Calu3 (cell line): ENCODE measurements at regions not wholly inside any gene's neighbourhood (a gene's known extent, or its start where the extent isn't known, plus 50 kb on each side); places are given as distances from the start of the nearest gene placed in this dataset.

Experiments
- BruUV-seq: library from RNA; stranded (reverse); fragments of 400-500 nt; replicated peaks from 2 replicates; lab custom pipeline; 2021; lab: Mats Ljungman, UMichigan
- CTCF ChIA-PET: fragments of 300-600 bp; sonication (Branson Sonifier 250); formaldehyde crosslinking; loops from one replicate; lab custom pipeline; 2022; ENCODE audit warnings: antibody characterized with exemption; lab: Charles Lee
- DNase-seq: peaks from one replicate; pipeline ENCODE4 v3.0.0; 2022
- H3K27ac Mint-ChIP-seq: one replicate; pipeline ENCODE4 v1.8.0; 2022; ENCODE audit warnings: mixed read lengths; ENCODE audit not compliant: unreplicated experiment
- H3K27me3 Mint-ChIP-seq: one replicate; pipeline ENCODE4 v1.8.0; 2022; ENCODE audit warnings: mixed read lengths; ENCODE audit not compliant: unreplicated experiment
- H3K36me3 Mint-ChIP-seq: one replicate; pipeline ENCODE4 v1.8.0; 2022; ENCODE audit warnings: mild to moderate bottlenecking, moderate library complexity, mixed read lengths; ENCODE audit not compliant: insufficient read depth, unreplicated experiment
- H3K4me1 Mint-ChIP-seq: one replicate; pipeline ENCODE4 v1.8.0; 2022; ENCODE audit warnings: mild to moderate bottlenecking, low read depth, mixed read lengths; ENCODE audit not compliant: unreplicated experiment
- H3K4me3 Mint-ChIP-seq: one replicate; pipeline ENCODE4 v1.8.0; 2022; ENCODE audit warnings: mild to moderate bottlenecking, low read depth, moderate library complexity, mixed read lengths; ENCODE audit not compliant: unreplicated experiment
- H3K9me3 Mint-ChIP-seq: one replicate; pipeline ENCODE4 v1.8.0; 2022; ENCODE audit warnings: low read depth, mixed read lengths; ENCODE audit not compliant: unreplicated experiment
- CTCF ChIP-seq: fragments of 200-600 bp; IDR thresholded peaks from one replicate; pipeline ENCODE4 v1.8.0; 2022; ENCODE audit warnings: antibody characterized with exemption; ENCODE audit not compliant: unreplicated experiment
- intact Hi-C: fragments of 100-400 bp; cut with micrococcal nuclease; formaldehyde crosslinking; loops from one replicate; pipeline ENCODE4 v1.10.0; 2022; ENCODE audit not compliant: unreplicated experiment

GRCh38 chr20:60446267-60447111 lies 488.3 kb downstream of the CDH26 start:
- H3K27me3 Mint-ChIP-seq, result no peaks in the 10 kb centered on the region
- H3K9me3 Mint-ChIP-seq, result peaks cover 13% of the 10 kb centered on the region
- H3K4me3 Mint-ChIP-seq, result no peak overlapping the region
- CTCF ChIA-PET, result no interaction called here
- no peak overlapping the region for H3K27ac Mint-ChIP-seq
- intact Hi-C loops, result no loop called here
- TF ChIP-seq CTCF, result no peak
- H3K36me3 Mint-ChIP-seq, result no peaks in the 10 kb centered on the region
- H3K4me1 Mint-ChIP-seq, result no peaks in the 10 kb centered on the region
- DNase-seq, result no peak
- no TSS peak for BruUV-seq

GRCh38 chr20:60447703-60448102 lies 489.5 kb downstream of the CDH26 start:
- no peaks in the 10 kb centered on the region for H3K4me1 Mint-ChIP-seq
- H3K36me3 Mint-ChIP-seq, result no peaks in the 10 kb centered on the region
- H3K27ac Mint-ChIP-seq, result no peak overlapping the region
- no TSS peak for BruUV-seq
- TF ChIP-seq CTCF, result no peak
- no peak for DNase-seq
- intact Hi-C loops, result no loop called here
- H3K4me3 Mint-ChIP-seq, result no peak overlapping the region
- CTCF ChIA-PET, result no interaction called here
- no peaks in the 10 kb centered on the region for H3K27me3 Mint-ChIP-seq
- peaks cover 16% of the 10 kb centered on the region for H3K9me3 Mint-ChIP-seq

DNA sequence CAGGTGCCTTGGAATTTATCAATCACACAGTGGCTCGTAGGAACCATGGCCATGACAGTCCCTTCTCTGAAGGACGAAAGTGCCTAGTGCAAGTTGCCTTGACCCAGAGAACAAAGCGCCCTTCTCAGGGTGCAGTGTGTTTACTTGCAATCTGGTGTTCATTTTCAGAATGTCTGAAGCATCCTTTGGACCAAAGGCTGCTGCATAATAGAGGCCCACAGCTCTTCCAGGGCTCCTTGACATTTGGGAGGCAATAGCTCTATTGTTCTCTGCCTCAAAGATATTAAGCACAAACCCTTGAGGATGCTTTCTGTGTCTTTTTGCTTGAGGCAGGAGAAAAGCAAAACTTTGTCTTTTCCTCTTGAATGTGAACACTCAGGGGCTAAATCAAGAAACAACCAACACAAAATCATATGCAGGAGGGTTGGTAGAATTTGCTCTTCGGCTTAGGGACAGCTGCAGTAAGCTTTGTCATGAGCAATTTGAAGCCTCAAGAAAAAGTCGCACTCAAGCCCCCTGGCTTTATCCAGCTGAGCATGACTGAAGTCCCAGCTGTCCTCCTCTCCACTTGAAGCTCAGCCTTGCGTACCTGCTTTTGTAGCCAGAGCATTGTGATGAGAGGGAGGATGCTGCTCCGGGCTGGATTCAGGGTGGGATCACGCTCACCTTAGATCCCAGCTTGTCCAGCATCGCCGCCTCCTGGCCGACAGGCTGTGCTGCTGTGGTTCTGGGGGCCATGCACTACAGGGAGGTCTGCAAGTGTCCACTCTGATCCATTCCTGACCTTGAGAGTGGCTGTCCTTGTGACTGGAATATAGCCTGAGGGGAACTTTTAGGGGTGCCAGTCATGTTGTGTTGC lies 495.4 kb downstream of the CDH26 start:
- TF ChIP-seq CTCF, result no peak
- no peak for DNase-seq
- intact Hi-C loops, result no loop called here
- Mint-ChIP-seq H3K36me3 (no peaks in the 10 kb centered on the region), H3K4me1 (no peaks in the 10 kb centered on the region), H3K27ac (no peak overlapping the region), H3K4me3 (no peak overlapping the region), H3K27me3 (no peaks in the 10 kb centered on the region), H3K9me3 (peaks cover 15% of the 10 kb centered on the region)
- BruUV-seq, result no TSS peak
- CTCF ChIA-PET, result no interaction called here

DNA sequence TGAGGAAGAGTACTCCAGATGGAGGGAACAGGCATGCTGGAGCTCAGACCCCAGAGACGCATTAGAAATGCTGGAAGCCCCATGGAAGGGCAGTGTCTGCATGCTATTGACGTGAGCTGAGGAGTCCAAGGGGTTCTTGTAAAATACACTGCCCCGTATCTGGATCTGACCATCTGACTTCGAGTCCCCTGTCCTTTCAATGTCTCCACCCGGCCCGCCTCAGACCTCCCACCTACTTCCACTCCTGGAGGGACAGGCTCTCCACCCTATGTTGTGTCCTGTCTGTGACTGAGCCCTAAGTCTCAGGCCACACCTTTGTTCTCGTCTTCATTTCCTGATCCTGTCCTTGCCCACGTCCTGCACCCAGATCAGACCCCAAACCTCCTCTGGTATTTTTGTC lies 496.3 kb downstream of the CDH26 start:
- CTCF ChIA-PET, result no interaction called here
- H3K4me1 Mint-ChIP-seq, result no peaks in the 10 kb centered on the region
- no peak overlapping the region for H3K4me3 Mint-ChIP-seq
- no peak for TF ChIP-seq CTCF
- BruUV-seq, result no TSS peak
- intact Hi-C loops, result no loop called here
- H3K27ac Mint-ChIP-seq, result no peak overlapping the region
- no peaks in the 10 kb centered on the region for H3K36me3 Mint-ChIP-seq
- DNase-seq, result no peak
- no peaks in the 10 kb centered on the region for H3K27me3 Mint-ChIP-seq
- peaks cover 15% of the 10 kb centered on the region for H3K9me3 Mint-ChIP-seq
